K562 (cell line): ENCODE measurements at regions not wholly inside any gene's neighbourhood (a gene's known extent, or its start where the extent isn't known, plus 50 kb on each side); places are given as distances from the start of the nearest gene placed in this dataset.
"Not testable (repeated sequence)": the region's sequence is repeated elsewhere in the genome, so short reads cannot be mapped to it uniquely, and the experiment has no call there.

Experiments
- ATAC-seq: fragments of 200-7000 bp; cut with Tn5 transposase; 3 replicates; pipeline ENCODE4 v1.9.1; 2020; ENCODE audit warnings: moderate library complexity
- BruUV-seq: library from RNA; stranded (reverse); fragments of 400-500 nt; replicated peaks from 2 replicates; lab custom pipeline; 2021; lab: Mats Ljungman, UMichigan
- CTCF ChIA-PET: fragments of 300-600 bp; formaldehyde crosslinking; extraction: SDS; loops from one replicate; lab custom pipeline; 2021; ENCODE audit warnings: low intra/inter-chr PET ratio; lab: Yijun Ruan, JAX
- POLR2A ChIA-PET: fragments of 300-600, 350-650 bp; sonication (Branson Sonifier 250); formaldehyde crosslinking; extraction: SDS; loops from one replicate; lab custom pipeline; 2021; ENCODE audit warnings: antibody characterized with exemption, inconsistent platforms; lab: Yijun Ruan, JAX
- DNase-seq, 4 experiments: peaks; one replicate each; pipeline versions ENCODE4 v3.0.0 to v3.0.0-alpha.2; 2011 to 2018; ENCODE audit warnings: low spot score in 3 of 4, mixed read lengths in 3 of 4; ENCODE audit errors: extremely low read depth in 1 of 4
- FAIRE-seq: peaks from 2 replicates; lab custom pipeline; 2011; peaks lifted over from hg19 to GRCh38; lab: Jason Lieb, UNC
- H2AFZ ChIP-seq: 2 replicates; pipeline ENCODE4 v1.6.0; 2011; ENCODE audit warnings: low read depth, low read length, control low read depth, inconsistent platforms
- H3K27ac ChIP-seq: fragments of 200-600 bp; 3 replicates; pipeline ENCODE4 v1.8.0; 2011; ENCODE audit warnings: low read depth, mild to moderate bottlenecking, control low read depth, inconsistent platforms, low read length, moderate library complexity, mixed read lengths; ENCODE audit errors: extremely low read depth
- H3K27me3 ChIP-seq, 2 experiments: fragments of 300-600 bp in 1 of 2; 2 replicates in 1 of 2; 3 replicates in 1 of 2; pipeline versions ENCODE4 v1.6.0 to v1.8.0; 2011; ENCODE audit warnings: inconsistent platforms in 2 of 2, low read length in 2 of 2, mild to moderate bottlenecking in 1 of 2, mixed read lengths in 1 of 2, moderate library complexity in 1 of 2; ENCODE audit not compliant: control insufficient read depth in 2 of 2, insufficient read depth in 2 of 2
- H3K36me3 ChIP-seq: fragments of 300-600 bp; 3 replicates; pipeline ENCODE4 v1.8.0; 2011; ENCODE audit warnings: mild to moderate bottlenecking, low read length, inconsistent platforms; ENCODE audit not compliant: control insufficient read depth, insufficient read depth
- H3K4me1 ChIP-seq, 2 experiments: fragments of 200-600 bp in 1 of 2; replicated peaks in 1 of 2; 2 replicates in 1 of 2; 3 replicates in 1 of 2; pipeline versions ENCODE4 v1.5.1 to v1.8.0; 2011; ENCODE audit warnings: inconsistent platforms in 2 of 2, low read length in 2 of 2, mild to moderate bottlenecking in 1 of 2, mixed read lengths in 1 of 2, moderate library complexity in 1 of 2; ENCODE audit not compliant: control insufficient read depth in 2 of 2, insufficient read depth in 2 of 2
- H3K4me2 ChIP-seq: 2 replicates; pipeline ENCODE4 v1.6.1; 2011; ENCODE audit warnings: low read length, control low read depth, inconsistent platforms, mixed read lengths; ENCODE audit not compliant: insufficient read depth
- H3K4me3 ChIP-seq: fragments of 200-600 bp; sonication (generic), shearing (Covaris generic); 2 replicates; pipeline ENCODE4 v1.5.1; 2016; ENCODE audit warnings: control low read depth, inconsistent platforms
- H3K79me2 ChIP-seq: fragments of 200-600 bp; 3 replicates; pipeline ENCODE4 v1.8.0; 2011; ENCODE audit warnings: low read length, inconsistent platforms; ENCODE audit not compliant: control insufficient read depth, insufficient read depth
- H3K9ac ChIP-seq, 2 experiments: 2 replicates each; pipeline versions ENCODE4 v1.6.0 to v1.6.1; 2011; ENCODE audit warnings: low read depth in 2 of 2, low read length in 2 of 2, control low read depth in 1 of 2, inconsistent platforms in 1 of 2, mild to moderate bottlenecking in 1 of 2, mixed read lengths in 1 of 2; ENCODE audit not compliant: insufficient read depth in 1 of 2
- H3K9me1 ChIP-seq: one replicate; pipeline ENCODE4 v1.6.0; 2011; ENCODE audit warnings: inconsistent platforms, mild to moderate bottlenecking, low read length, moderate library complexity; ENCODE audit not compliant: control insufficient read depth, insufficient read depth
- H3K9me3 ChIP-seq: replicated peaks from 2 replicates; pipeline ENCODE4 v1.5.1; 2011; ENCODE audit warnings: low read depth, low read length, inconsistent platforms; ENCODE audit not compliant: control insufficient read depth, insufficient read depth
- H4K20me1 ChIP-seq: replicated peaks from 2 replicates; pipeline ENCODE4 v1.6.1; 2011; ENCODE audit warnings: low read length, inconsistent platforms, mixed read lengths; ENCODE audit not compliant: control insufficient read depth, insufficient read depth
- U2AF1 ChIP-seq: fragments of 200-400 bp; formaldehyde crosslinking; optimal IDR thresholded peaks from 2 replicates; pipeline ENCODE3; 2017; ENCODE audit warnings: mild to moderate bottlenecking, low read depth, low read length, moderate library complexity
- VEZF1 ChIP-seq: fragments of 200-800 bp; sonication (Bioruptor generic); IDR thresholded peaks from 2 replicates; pipeline ENCODE4 v1.6.1; 2017; ENCODE audit warnings: missing genetic modification characterization, missing compliant biosample characterization
- ZBTB49 ChIP-seq: sonication (generic); formaldehyde crosslinking; IDR thresholded peaks from 2 replicates; pipeline ENCODE4 v1.8.0; 2022; ENCODE audit warnings: missing genetic modification reagents, mild to moderate bottlenecking, borderline replicate concordance
- ZNF668 ChIP-seq: fragments of 250-450 bp; sonication (Bioruptor Pico); IDR thresholded peaks from 2 replicates; pipeline ENCODE4 v1.8.0; 2022; ENCODE audit warnings: mild to moderate bottlenecking, inconsistent platforms
- in situ Hi-C: fragments of 300-500 bp; cut with MboI; formaldehyde crosslinking; loops from 4 replicates; pipeline ENCODE4 v1.15.0; 2018; ENCODE audit warnings: inconsistent platforms, mixed read lengths
- intact Hi-C: fragments of 100-400 bp; cut with micrococcal nuclease; formaldehyde crosslinking; loops from 2 replicates; pipeline ENCODE4 v1.14.2; 2022

DNA sequence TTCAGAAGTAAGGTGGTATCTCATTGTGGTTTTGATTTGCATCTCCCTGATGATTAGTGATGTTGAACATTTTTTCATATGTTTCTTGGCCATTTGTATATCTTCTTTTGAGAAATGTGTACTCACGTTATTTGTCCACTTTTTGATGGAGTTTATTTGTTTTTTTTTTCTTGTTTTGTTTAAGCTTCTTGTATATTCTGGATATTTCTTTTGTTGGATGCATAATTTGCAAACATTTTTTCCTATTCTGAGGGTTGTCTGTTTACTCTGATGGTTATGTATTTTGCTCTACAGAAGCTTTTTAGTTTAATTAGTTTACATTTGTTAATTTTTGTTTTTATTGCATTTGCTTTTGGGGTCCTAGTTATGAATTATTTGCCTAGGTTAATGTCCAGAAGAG lies 927.4 kb upstream of the LRFN5 start (continued):
- no peak for TF ChIP-seq ZBTB49
- no peak for TF ChIP-seq ZNF668 (CRISPR knock-in tag)
- TF ChIP-seq VEZF1 (CRISPR knock-in tag), result no peak
- TF ChIP-seq U2AF1, result no peak

DNA sequence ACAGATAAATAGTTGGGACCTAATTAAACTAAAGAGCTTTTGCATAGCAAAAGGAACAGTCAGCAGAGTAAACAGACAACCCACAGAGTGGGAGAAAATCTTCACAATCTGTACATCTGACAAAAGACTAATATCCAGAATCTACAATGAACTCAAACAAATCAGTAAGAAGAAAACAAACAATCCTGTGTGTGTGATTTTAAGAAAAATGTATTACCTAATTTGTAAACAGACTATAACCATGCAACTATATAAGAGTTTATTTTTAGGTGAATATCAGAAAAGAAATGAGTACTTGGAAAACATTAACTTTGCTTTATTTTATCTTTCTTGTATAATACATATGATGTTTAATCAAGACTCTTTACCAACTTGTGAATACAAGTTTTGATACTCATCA lies 929.5 kb upstream of the LRFN5 start:
- CTCF ChIA-PET, H3K79me2 ChIP-seq, ATAC-seq, FAIRE-seq, BruUV-seq, H3K9ac ChIP-seq, in situ Hi-C loops, intact Hi-C loops, H3K4me3 ChIP-seq, H3K4me1 ChIP-seq, H3K9me3 ChIP-seq, H3K4me2 ChIP-seq, H4K20me1 ChIP-seq, H3K36me3 ChIP-seq, H2AFZ ChIP-seq, DNase-seq, POLR2A ChIA-PET, H3K27me3 ChIP-seq, H3K9me1 ChIP-seq, H3K27ac ChIP-seq: not testable (repeated sequence)
